Erythroblast (primary cell): ENCODE measurements at regions not wholly inside any gene's neighbourhood (a gene's known extent, or its start where the extent isn't known, plus 50 kb on each side); places are given as distances from the start of the nearest gene placed in this dataset.

Experiments
- GATA1 ChIP-seq: IDR thresholded peaks from 2 replicates; pipeline ENCODE4 v1.6.1; 2011; ENCODE audit warnings: low read depth, mild to moderate bottlenecking, control low read depth, low read length, moderate library complexity
- POLR2A ChIP-seq: IDR thresholded peaks from 2 replicates; pipeline ENCODE4 v1.6.1; 2011; ENCODE audit warnings: mild to moderate bottlenecking, low read length

GRCh38 chr12:46896680-46897079 is 70.9 kb upstream of the SLC38A4 start:
- TF ChIP-seq POLR2A (no peak), GATA1 (no peak)
